Hepatocyte (in vitro differentiated cells): ENCODE measurements at regions not wholly inside any gene's neighbourhood (a gene's known extent, or its start where the extent isn't known, plus 50 kb on each side); places are given as distances from the start of the nearest gene placed in this dataset.
"Not testable (repeated sequence)": the region's sequence is repeated elsewhere in the genome, so short reads cannot be mapped to it uniquely, and the experiment has no call there.

Experiments used
- CTCF ChIP-seq: fragments of 200-600 bp; sonication (generic); IDR thresholded peaks from 2 replicates; pipeline ENCODE4 v1.5.1; 2016; ENCODE audit warnings: antibody characterized with exemption, mild to moderate bottlenecking; ENCODE audit not compliant: poor library complexity
- EZH2 ChIP-seq: fragments of 200-600 bp; sonication (generic); IDR thresholded peaks from 2 replicates; pipeline ENCODE4 v1.6.1; 2016; ENCODE audit warnings: antibody characterized with exemption, mild to moderate bottlenecking, borderline replicate concordance
- EZH2phosphoT487 ChIP-seq: fragments of 200-600 bp; sonication (generic); IDR thresholded peaks from one replicate; pipeline ENCODE4 v1.6.1; 2018; ENCODE audit warnings: antibody characterized with exemption, mild to moderate bottlenecking, low read depth, moderate library complexity; ENCODE audit not compliant: unreplicated experiment, severe bottlenecking

- TF ChIP-seq CTCF, EZH2phosphoT487, EZH2: not testable (repeated sequence)
Measured at GRCh38 chr12:31162896-31163560, 89.4 kb downstream of the DDX11 start.
